DOHH2 (cell line): ENCODE measurements at regions not wholly inside any gene's neighbourhood (a gene's known extent, or its start where the extent isn't known, plus 50 kb on each side); places are given as distances from the start of the nearest gene placed in this dataset.

ENCODE experiments used
- H3F3A ChIP-seq: fragments of 200-600 bp; sonication (generic), shearing (Covaris generic); 2 replicates; pipeline ENCODE4 v1.6.0; 2016; ENCODE audit warnings: antibody characterized with exemption, mild to moderate bottlenecking; ENCODE audit not compliant: control insufficient read depth, insufficient read depth
- H3K27ac ChIP-seq: fragments of 200-600 bp; sonication (generic); 2 replicates; pipeline ENCODE4 v1.5.1; 2014; ENCODE audit warnings: low read depth, mild to moderate bottlenecking, low read length, moderate library complexity
- H3K27me3 ChIP-seq: fragments of 200-600 bp; sonication (generic); 2 replicates; pipeline ENCODE4 v1.6.1; 2014; ENCODE audit warnings: mild to moderate bottlenecking, low read length, mixed read lengths; ENCODE audit not compliant: control insufficient read depth
- H3K36me3 ChIP-seq: fragments of 200-600 bp; sonication (generic); 2 replicates; pipeline ENCODE4 v1.6.1; 2014; ENCODE audit warnings: mild to moderate bottlenecking, low read length, moderate library complexity, mixed read lengths; ENCODE audit not compliant: control insufficient read depth
- H3K4me1 ChIP-seq: fragments of 200-600 bp; sonication (generic); 2 replicates; pipeline ENCODE4 v1.6.1; 2014; ENCODE audit warnings: mild to moderate bottlenecking, low read length, mixed read lengths; ENCODE audit not compliant: control insufficient read depth
- H3K4me2 ChIP-seq: fragments of 200-600 bp; sonication (generic); 2 replicates; pipeline ENCODE4 v1.6.0; 2014; ENCODE audit warnings: mild to moderate bottlenecking, low read length, moderate library complexity
- H3K4me3 ChIP-seq: fragments of 200-600 bp; sonication (generic); 2 replicates; pipeline ENCODE4 v1.5.1; 2014; ENCODE audit warnings: mild to moderate bottlenecking, low read length, mixed read lengths
- H3K79me2 ChIP-seq: fragments of 200-600 bp; sonication (generic); 2 replicates; pipeline ENCODE4 v1.6.1; 2014; ENCODE audit warnings: mild to moderate bottlenecking, low read length, mixed read lengths; ENCODE audit not compliant: control insufficient read depth
- H3K9me2 ChIP-seq: fragments of 200-600 bp; sonication (generic); replicated peaks from 2 replicates; pipeline ENCODE4 v1.6.1; 2014; ENCODE audit warnings: mild to moderate bottlenecking, low read length, mixed read lengths; ENCODE audit not compliant: control insufficient read depth
- H3K9me3 ChIP-seq: fragments of 200-600 bp; sonication (generic); 2 replicates; pipeline ENCODE4 v1.6.1; 2014; ENCODE audit warnings: antibody characterized with exemption, low read length, mixed read lengths; ENCODE audit not compliant: control insufficient read depth, insufficient read depth
- H4K20me1 ChIP-seq: fragments of 200-600 bp; sonication (generic); 2 replicates; pipeline ENCODE4 v1.6.0; 2014; ENCODE audit warnings: low read depth, mild to moderate bottlenecking, antibody characterized with exemption, low read length, moderate library complexity; ENCODE audit not compliant: control insufficient read depth, insufficient read depth
- EZH2phosphoT487 ChIP-seq: fragments of 200-600 bp; sonication (generic); IDR thresholded peaks from 2 replicates; pipeline ENCODE4 v1.6.1; 2017; ENCODE audit warnings: borderline replicate concordance, mild to moderate bottlenecking, antibody characterized with exemption, low read length, moderate library complexity, mixed read lengths
- TF ChIP-seq, protein P1 (sequence below): fragments of 200-600 bp; sonication (generic); IDR thresholded peaks from one replicate; pipeline ENCODE4 v1.5.1; 2014; ENCODE audit warnings: antibody characterized with exemption, mild to moderate bottlenecking, low read depth, low read length; ENCODE audit not compliant: poor library complexity, severe bottlenecking

- no peaks in the 10 kb centered on the region for H4K20me1 ChIP-seq
- H3K9me3 ChIP-seq, result no peaks in the 10 kb centered on the region
- no peak overlapping the region for H3K4me2 ChIP-seq
- H3K27ac ChIP-seq, result no peak overlapping the region
- H3K27me3 ChIP-seq, result no peaks in the 10 kb centered on the region
- H3K4me1 ChIP-seq, result peaks cover 53% of the 10 kb centered on the region
- H3K79me2 ChIP-seq, result no peaks in the 10 kb centered on the region
- TF ChIP-seq EZH2phosphoT487, result no peak
- TF ChIP-seq, protein P1, sequence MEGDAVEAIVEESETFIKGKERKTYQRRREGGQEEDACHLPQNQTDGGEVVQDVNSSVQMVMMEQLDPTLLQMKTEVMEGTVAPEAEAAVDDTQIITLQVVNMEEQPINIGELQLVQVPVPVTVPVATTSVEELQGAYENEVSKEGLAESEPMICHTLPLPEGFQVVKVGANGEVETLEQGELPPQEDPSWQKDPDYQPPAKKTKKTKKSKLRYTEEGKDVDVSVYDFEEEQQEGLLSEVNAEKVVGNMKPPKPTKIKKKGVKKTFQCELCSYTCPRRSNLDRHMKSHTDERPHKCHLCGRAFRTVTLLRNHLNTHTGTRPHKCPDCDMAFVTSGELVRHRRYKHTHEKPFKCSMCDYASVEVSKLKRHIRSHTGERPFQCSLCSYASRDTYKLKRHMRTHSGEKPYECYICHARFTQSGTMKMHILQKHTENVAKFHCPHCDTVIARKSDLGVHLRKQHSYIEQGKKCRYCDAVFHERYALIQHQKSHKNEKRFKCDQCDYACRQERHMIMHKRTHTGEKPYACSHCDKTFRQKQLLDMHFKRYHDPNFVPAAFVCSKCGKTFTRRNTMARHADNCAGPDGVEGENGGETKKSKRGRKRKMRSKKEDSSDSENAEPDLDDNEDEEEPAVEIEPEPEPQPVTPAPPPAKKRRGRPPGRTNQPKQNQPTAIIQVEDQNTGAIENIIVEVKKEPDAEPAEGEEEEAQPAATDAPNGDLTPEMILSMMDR, result no peak
- no peak overlapping the region for H3K4me3 ChIP-seq
- no peaks in the 10 kb centered on the region for H3K36me3 ChIP-seq
- no peaks in the 10 kb centered on the region for H3K9me2 ChIP-seq
- H3F3A ChIP-seq, result no peaks in the 10 kb centered on the region
Measured at GRCh38 chr15:66880380-66881155, 178.5 kb downstream of the SMAD6 start.

- no peaks in the 10 kb centered on the region for H3K27me3 ChIP-seq
- no peaks in the 10 kb centered on the region for H3K9me2 ChIP-seq
- no peaks in the 10 kb centered on the region for H3K79me2 ChIP-seq
- no peak overlapping the region for H3K4me2 ChIP-seq
- TF ChIP-seq EZH2phosphoT487, result no peak
- TF ChIP-seq, protein P1, result no peak
- no peaks in the 10 kb centered on the region for H3K9me3 ChIP-seq
- H3F3A ChIP-seq, result no peaks in the 10 kb centered on the region
- no peak overlapping the region for H3K4me3 ChIP-seq
- H4K20me1 ChIP-seq, result no peaks in the 10 kb centered on the region
- peaks cover 45% of the 10 kb centered on the region for H3K4me1 ChIP-seq
- no peaks in the 10 kb centered on the region for H3K36me3 ChIP-seq
- H3K27ac ChIP-seq, result no peak overlapping the region
Measured at GRCh38 chr15:66881173-66881905, 179.3 kb downstream of the SMAD6 start.

DNA sequence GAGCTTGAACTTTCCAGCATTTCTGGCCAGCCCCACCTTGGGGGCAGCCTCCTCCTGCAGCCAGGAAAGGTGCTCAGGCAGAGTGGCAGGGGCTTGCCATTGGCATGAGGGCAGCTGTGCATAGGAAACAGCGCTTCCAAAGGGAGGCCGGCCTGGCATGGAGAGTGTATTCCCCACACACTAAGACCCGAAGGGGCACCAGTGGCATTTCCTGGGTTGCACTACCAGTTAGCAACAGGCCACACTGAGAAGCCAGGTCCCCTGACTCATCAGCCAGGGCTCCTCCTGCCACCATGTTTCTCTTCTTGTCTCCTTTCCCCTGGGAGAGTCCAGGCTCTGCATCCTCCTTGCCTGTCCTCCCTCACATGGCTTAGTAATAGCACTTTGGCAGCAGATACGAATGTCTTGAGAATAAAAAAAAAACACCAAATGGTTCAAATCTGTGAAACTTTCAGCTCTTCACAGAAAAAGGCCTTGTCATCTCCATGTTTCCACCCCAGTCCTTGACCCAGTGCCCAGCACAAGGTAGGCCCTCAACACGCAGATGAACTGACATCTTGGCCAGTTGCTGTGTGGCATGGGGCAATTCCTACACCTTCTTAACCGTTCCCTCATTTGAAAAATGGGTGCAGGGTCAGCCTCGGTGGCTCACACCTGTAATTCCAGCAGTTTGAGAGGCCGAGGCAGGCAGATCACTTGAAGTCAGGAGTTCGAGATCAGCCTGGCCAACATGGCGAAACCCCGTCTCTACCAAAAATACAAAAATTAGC is 180.4 kb downstream of the SMAD6 start:
- Histone ChIP-seq H3K9me2 (no peaks in the 10 kb centered on the region), H3K27ac (no peak overlapping the region), H3K4me3 (no peak overlapping the region), H3K4me2 (no peak overlapping the region), H3K9me3 (no peaks in the 10 kb centered on the region), H4K20me1 (no peaks in the 10 kb centered on the region), H3K27me3 (no peaks in the 10 kb centered on the region), H3F3A (no peaks in the 10 kb centered on the region), H3K4me1 (peaks cover 34% of the 10 kb centered on the region), H3K36me3 (no peaks in the 10 kb centered on the region), H3K79me2 (no peaks in the 10 kb centered on the region)
- TF ChIP-seq, protein P1, result no peak
- TF ChIP-seq EZH2phosphoT487, result no peak
